Activated naive CD8-positive, alpha-beta T cell (primary cell): ENCODE measurements at regions not wholly inside any gene's neighbourhood (a gene's known extent, or its start where the extent isn't known, plus 50 kb on each side); places are given as distances from the start of the nearest gene placed in this dataset.

Experiments used
- H3K27ac Mint-ChIP-seq: one replicate; pipeline ENCODE4 v1.8.0; 2021; ENCODE audit warnings: mixed read lengths
- H3K27me3 Mint-ChIP-seq: one replicate; pipeline ENCODE4 v1.8.0; 2021; ENCODE audit warnings: mixed read lengths
- H3K36me3 Mint-ChIP-seq: one replicate; pipeline ENCODE4 v1.8.0; 2021; ENCODE audit warnings: mixed read lengths
- H3K4me1 Mint-ChIP-seq: one replicate; pipeline ENCODE4 v1.8.0; 2021; ENCODE audit warnings: low read depth, mixed read lengths
- H3K4me3 Mint-ChIP-seq: one replicate; pipeline ENCODE4 v1.8.0; 2021; ENCODE audit warnings: mild to moderate bottlenecking, mixed read lengths
- H3K9me3 Mint-ChIP-seq: one replicate; pipeline ENCODE4 v1.8.0; 2021; ENCODE audit warnings: low read depth, mixed read lengths

GRCh38 chr11:15434529-15434928 is 319.8 kb downstream of the INSC start:
- Mint-ChIP-seq H3K4me3 (no peak overlapping the region), H3K27ac (no peak overlapping the region), H3K27me3 (peaks cover 1% of the 10 kb centered on the region), H3K9me3 (peaks cover 3% of the 10 kb centered on the region), H3K4me1 (no peaks in the 10 kb centered on the region), H3K36me3 (no peaks in the 10 kb centered on the region)

GRCh38 chr11:15446315-15446714 is 331.6 kb downstream of the INSC start:
- Mint-ChIP-seq H3K9me3 (peaks cover under 1% of the 10 kb centered on the region), H3K36me3 (no peaks in the 10 kb centered on the region), H3K27me3 (peaks cover 4% of the 10 kb centered on the region), H3K27ac (no peak overlapping the region), H3K4me3 (no peak overlapping the region), H3K4me1 (no peaks in the 10 kb centered on the region)

DNA sequence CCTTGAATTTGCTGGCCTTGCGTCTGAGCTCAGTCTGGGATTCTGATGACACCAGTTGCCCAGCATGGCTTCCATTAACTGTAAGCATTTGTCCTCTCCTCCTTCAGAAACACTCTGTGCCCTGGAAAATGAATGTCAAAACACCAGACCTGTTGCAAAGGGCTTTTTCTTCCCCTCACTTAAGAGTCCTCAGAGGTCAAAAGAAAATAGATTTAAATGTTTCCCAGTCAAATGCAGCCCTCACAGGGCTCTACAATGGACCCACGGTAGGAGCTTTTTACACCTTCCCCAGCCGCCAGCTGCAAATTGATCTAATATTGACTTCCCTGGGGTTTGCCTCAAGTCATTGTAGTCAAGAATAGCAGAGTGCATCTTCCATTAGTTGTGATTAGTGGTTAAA is 332.2 kb downstream of the INSC start:
- Mint-ChIP-seq H3K27me3 (peaks cover 4% of the 10 kb centered on the region), H3K9me3 (peaks cover 4% of the 10 kb centered on the region), H3K4me1 (no peaks in the 10 kb centered on the region)

GRCh38 chr11:15451713-15452112 is 337.0 kb downstream of the INSC start:
- H3K9me3 Mint-ChIP-seq, result peaks cover 4% of the 10 kb centered on the region
- no peak overlapping the region for H3K27ac Mint-ChIP-seq
- no peak overlapping the region for H3K4me3 Mint-ChIP-seq
- H3K36me3 Mint-ChIP-seq, result no peaks in the 10 kb centered on the region
- H3K4me1 Mint-ChIP-seq, result no peaks in the 10 kb centered on the region
- peaks cover 4% of the 10 kb centered on the region for H3K27me3 Mint-ChIP-seq

More for the DNA sequence above, 332.2 kb downstream of the INSC start:
- no peak overlapping the region for H3K27ac Mint-ChIP-seq
- H3K4me3 Mint-ChIP-seq, result no peak overlapping the region
- H3K36me3 Mint-ChIP-seq, result no peaks in the 10 kb centered on the region

DNA sequence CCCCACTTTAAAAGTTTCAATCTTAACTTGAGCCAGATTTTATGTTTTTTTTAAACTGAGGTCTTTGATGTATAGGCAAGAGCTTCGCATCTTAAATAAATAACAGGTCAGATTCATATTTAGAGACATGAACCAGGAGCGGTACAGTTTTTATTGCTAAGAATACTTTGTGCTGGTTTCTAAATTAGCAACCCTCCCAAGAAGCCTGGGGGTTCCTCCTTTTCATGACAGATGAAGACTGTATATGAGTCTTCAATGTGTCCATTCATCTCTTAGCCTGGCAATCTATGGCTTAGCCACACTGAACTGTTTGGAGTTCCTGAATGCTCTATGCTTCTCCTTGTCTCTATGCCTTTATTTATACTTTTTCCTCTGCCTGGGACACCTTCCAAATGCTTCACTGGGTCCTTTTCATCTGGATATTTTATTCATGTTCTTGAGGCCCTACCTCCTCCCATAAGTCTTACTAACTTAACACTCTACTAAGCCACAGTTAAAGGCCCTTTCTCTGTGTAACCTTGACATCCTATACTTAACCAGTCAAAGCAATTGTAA is 338.6 kb downstream of the INSC start:
- H3K27ac Mint-ChIP-seq, result no peak overlapping the region
- H3K4me3 Mint-ChIP-seq, result no peak overlapping the region
- peaks cover 4% of the 10 kb centered on the region for H3K27me3 Mint-ChIP-seq
- H3K9me3 Mint-ChIP-seq, result peaks cover 4% of the 10 kb centered on the region
- no peaks in the 10 kb centered on the region for H3K4me1 Mint-ChIP-seq
- no peaks in the 10 kb centered on the region for H3K36me3 Mint-ChIP-seq

- Mint-ChIP-seq H3K36me3 (no peaks in the 10 kb centered on the region), H3K27ac (no peak overlapping the region), H3K4me3 (no peak overlapping the region), H3K4me1 (no peaks in the 10 kb centered on the region), H3K9me3 (no peaks in the 10 kb centered on the region), H3K27me3 (peaks cover 5% of the 10 kb centered on the region)
Measured at GRCh38 chr11:15468466-15468865, 353.7 kb downstream of the INSC start.

GRCh38 chr11:15471048-15471894 is 356.5 kb downstream of the INSC start:
- no peaks in the 10 kb centered on the region for H3K36me3 Mint-ChIP-seq
- no peak overlapping the region for H3K4me3 Mint-ChIP-seq
- H3K27ac Mint-ChIP-seq, result no peak overlapping the region
- H3K9me3 Mint-ChIP-seq, result no peaks in the 10 kb centered on the region
- H3K27me3 Mint-ChIP-seq, result peaks cover 4% of the 10 kb centered on the region
- no peaks in the 10 kb centered on the region for H3K4me1 Mint-ChIP-seq

DNA sequence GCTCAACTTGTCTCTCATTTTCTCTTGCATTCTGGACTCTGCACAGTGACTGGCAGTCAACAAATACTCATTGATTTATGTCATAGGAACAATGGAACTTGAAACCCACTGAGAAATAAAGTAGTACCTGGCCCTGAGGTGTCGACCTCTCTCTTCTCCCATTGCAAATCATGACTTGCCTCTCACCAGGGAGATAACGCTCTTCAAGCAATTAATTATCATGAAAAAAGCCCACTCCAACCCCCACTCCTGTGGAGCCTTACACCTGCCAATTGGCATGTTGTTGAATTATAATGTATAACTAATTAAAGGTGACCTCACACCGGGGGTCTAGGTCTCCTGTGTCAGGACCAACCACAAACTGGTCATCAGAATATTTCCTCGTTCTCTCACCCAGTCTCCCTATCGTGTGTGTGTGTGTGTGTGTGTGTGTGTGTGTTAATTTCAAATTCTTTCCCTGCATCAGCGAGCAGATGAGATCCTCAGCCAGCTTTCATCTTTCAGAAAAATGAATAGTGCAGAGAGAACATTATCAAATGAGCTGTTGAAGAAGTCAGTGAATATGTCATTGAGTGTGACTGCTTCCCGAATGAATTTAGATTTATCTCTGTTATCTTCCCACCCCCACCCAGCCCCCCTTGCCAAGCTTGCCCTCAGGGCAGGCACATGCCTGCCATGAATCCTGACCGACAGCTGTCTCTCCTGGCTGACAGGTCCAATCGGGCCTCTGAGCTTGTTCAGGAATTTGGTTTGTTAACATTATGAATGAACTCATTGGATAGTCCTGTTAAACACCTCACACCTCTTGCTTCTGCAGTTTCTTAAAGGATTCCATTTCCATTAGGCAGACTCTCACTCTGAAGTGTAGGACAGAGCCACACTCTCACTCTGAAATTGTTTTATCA is 357.4 kb downstream of the INSC start:
- Mint-ChIP-seq H3K4me1 (no peaks in the 10 kb centered on the region), H3K9me3 (no peaks in the 10 kb centered on the region), H3K27me3 (peaks cover 2% of the 10 kb centered on the region), H3K36me3 (no peaks in the 10 kb centered on the region), H3K4me3 (no peak overlapping the region), H3K27ac (no peak overlapping the region)

GRCh38 chr11:15473954-15474837 is 359.5 kb downstream of the INSC start:
- peaks cover 2% of the 10 kb centered on the region for H3K27me3 Mint-ChIP-seq
- H3K27ac Mint-ChIP-seq, result no peak overlapping the region
- H3K36me3 Mint-ChIP-seq, result no peaks in the 10 kb centered on the region
- H3K9me3 Mint-ChIP-seq, result no peaks in the 10 kb centered on the region
- no peaks in the 10 kb centered on the region for H3K4me1 Mint-ChIP-seq
- no peak overlapping the region for H3K4me3 Mint-ChIP-seq

DNA sequence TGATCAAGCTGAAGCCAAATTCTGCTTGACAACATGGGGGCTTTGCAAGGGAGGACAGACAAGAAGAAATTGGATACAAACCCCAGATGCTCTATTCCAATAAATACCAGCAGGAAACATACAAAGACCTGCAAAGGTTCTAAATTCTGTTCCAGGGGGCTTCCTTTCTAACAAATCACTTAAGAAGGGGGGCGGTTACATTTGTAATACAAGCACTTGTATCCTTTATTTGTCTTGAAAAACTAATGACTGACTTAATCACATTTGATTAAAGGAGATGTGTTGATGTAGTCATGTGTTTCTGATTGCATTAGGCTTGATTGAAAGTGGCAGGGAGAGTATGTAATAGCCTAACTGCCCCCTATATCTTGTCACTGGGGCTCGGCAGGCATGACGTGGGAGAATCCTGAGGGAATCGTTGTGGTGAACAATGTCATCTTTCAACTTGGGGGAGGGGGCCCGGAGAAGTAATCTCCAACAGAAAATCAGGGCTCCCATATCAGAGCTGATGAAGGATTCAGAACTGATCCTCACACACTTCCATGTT is 361.7 kb downstream of the INSC start:
- Mint-ChIP-seq H3K4me1 (no peaks in the 10 kb centered on the region), H3K36me3 (no peaks in the 10 kb centered on the region), H3K27me3 (no peaks in the 10 kb centered on the region), H3K4me3 (no peak overlapping the region), H3K27ac (no peak overlapping the region), H3K9me3 (no peaks in the 10 kb centered on the region)

DNA sequence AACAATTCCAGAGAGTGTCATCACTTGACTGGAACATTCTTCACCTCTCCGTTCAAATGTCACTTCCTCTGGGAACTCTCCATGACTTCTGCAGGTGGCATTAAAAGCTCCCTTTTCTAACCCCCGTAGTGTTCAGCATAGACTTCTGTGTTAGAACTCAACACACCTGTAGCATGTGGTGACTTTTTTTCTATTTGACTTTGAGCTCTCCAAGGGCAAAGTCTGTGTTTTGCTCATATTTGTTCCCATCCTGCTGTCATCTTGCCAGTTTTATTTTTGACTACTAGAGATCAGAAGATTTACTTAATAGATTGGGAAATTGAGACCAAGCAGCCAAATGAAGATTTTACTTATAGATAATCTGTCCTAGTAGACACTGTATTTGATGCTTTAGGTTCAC is 367.1 kb downstream of the INSC start:
- Mint-ChIP-seq H3K4me3 (no peak overlapping the region), H3K27ac (no peak overlapping the region), H3K36me3 (no peaks in the 10 kb centered on the region), H3K4me1 (no peaks in the 10 kb centered on the region), H3K9me3 (no peaks in the 10 kb centered on the region), H3K27me3 (no peaks in the 10 kb centered on the region)

DNA sequence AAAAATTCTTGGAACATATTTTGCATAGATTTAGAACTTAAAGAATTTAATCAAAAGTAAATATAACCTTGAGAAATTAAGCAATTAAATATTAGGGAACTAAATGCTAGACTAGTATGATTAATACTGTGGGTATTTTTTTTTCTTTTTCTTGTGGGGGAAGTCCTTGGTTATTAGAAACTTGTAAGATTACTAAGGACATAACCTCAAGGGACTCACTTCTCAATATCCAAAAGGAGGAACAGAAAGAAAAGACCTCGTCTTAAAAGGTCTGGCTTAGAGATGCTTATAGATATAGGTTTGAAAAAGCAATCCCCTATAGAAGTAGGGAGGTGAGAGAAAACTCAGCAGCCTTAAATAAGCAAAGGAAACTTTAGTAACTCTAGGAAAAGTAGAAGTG is 368.5 kb downstream of the INSC start:
- Mint-ChIP-seq H3K4me3 (no peak overlapping the region), H3K36me3 (no peaks in the 10 kb centered on the region), H3K4me1 (no peaks in the 10 kb centered on the region), H3K9me3 (no peaks in the 10 kb centered on the region), H3K27ac (no peak overlapping the region), H3K27me3 (no peaks in the 10 kb centered on the region)

GRCh38 chr11:15484398-15484797 is 369.7 kb downstream of the INSC start:
- no peaks in the 10 kb centered on the region for H3K9me3 Mint-ChIP-seq
- H3K27ac Mint-ChIP-seq, result no peak overlapping the region
- H3K4me3 Mint-ChIP-seq, result no peak overlapping the region
- H3K36me3 Mint-ChIP-seq, result no peaks in the 10 kb centered on the region
- H3K4me1 Mint-ChIP-seq, result no peaks in the 10 kb centered on the region
- no peaks in the 10 kb centered on the region for H3K27me3 Mint-ChIP-seq

- Mint-ChIP-seq H3K4me3 (no peak overlapping the region), H3K27me3 (peaks cover 2% of the 10 kb centered on the region), H3K9me3 (no peaks in the 10 kb centered on the region), H3K27ac (no peak overlapping the region), H3K4me1 (no peaks in the 10 kb centered on the region), H3K36me3 (no peaks in the 10 kb centered on the region)
Measured at GRCh38 chr11:15485432-15485831, 370.7 kb downstream of the INSC start.
